Ishikawa (cell line): ENCODE measurements at regions not wholly inside any gene's neighbourhood (a gene's known extent, or its start where the extent isn't known, plus 50 kb on each side); places are given as distances from the start of the nearest gene placed in this dataset.

Experiments used
- CREB1 ChIP-seq: IDR thresholded peaks from 2 replicates; pipeline ENCODE4 v1.6.1; 2012; ENCODE audit warnings: low read depth
- EGR1 ChIP-seq: IDR thresholded peaks from 2 replicates; pipeline ENCODE4 v1.6.1; 2012
- EP300 ChIP-seq: IDR thresholded peaks from 2 replicates; pipeline ENCODE4 v1.6.1; 2012; ENCODE audit warnings: borderline replicate concordance
- MAX ChIP-seq: IDR thresholded peaks from 2 replicates; pipeline ENCODE4 v1.6.1; 2012
- RAD21 ChIP-seq: IDR thresholded peaks from 2 replicates; pipeline ENCODE4 v1.6.1; 2012; ENCODE audit warnings: low read depth
- REST ChIP-seq: IDR thresholded peaks from 2 replicates; pipeline ENCODE4 v1.6.1; 2012; ENCODE audit warnings: low read depth, mild to moderate bottlenecking
- TAF1 ChIP-seq: IDR thresholded peaks from 2 replicates; pipeline ENCODE4 v1.6.1; 2012; ENCODE audit warnings: low read depth, mild to moderate bottlenecking
- TEAD4 ChIP-seq: IDR thresholded peaks from 2 replicates; pipeline ENCODE4 v1.6.1; 2012
- YY1 ChIP-seq: IDR thresholded peaks from 2 replicates; pipeline ENCODE4 v1.6.1; 2012; ENCODE audit warnings: low read depth
- ZBTB7A ChIP-seq: IDR thresholded peaks from 2 replicates; pipeline ENCODE4 v1.6.1; 2012; ENCODE audit warnings: low read depth

- no peak for TF ChIP-seq EP300
- TF ChIP-seq EGR1 = no peak
- no peak for TF ChIP-seq ZBTB7A
- TF ChIP-seq REST = no peak
- TF ChIP-seq RAD21 = no peak
- TF ChIP-seq TAF1 = no peak
- TF ChIP-seq YY1 = no peak
- TF ChIP-seq TEAD4 = no peak
- TF ChIP-seq MAX = no peak
- no peak for TF ChIP-seq CREB1
These were observed 1196.7 kb upstream of the CITED2 start for GRCh38 chr6:140571145-140571544.
